K562 (cell line): ENCODE measurements at regions not wholly inside any gene's neighbourhood (a gene's known extent, or its start where the extent isn't known, plus 50 kb on each side); places are given as distances from the start of the nearest gene placed in this dataset.

Source experiments
- EHMT2 ChIP-seq: fragments of 450-650 bp; IDR thresholded peaks from 2 replicates; pipeline ENCODE4 v1.6.1; 2018; ENCODE audit warnings: antibody characterized with exemption
- GATA2 ChIP-seq: sonication (generic); formaldehyde crosslinking; IDR thresholded peaks from 2 replicates; pipeline ENCODE4 v1.4.0; 2020; ENCODE audit warnings: mild to moderate bottlenecking, missing genetic modification reagents
- GMEB1 ChIP-seq: fragments of 250-450 bp; sonication (Bioruptor Pico); IDR thresholded peaks from 2 replicates; pipeline ENCODE4 v1.4.0; 2020; ENCODE audit warnings: mild to moderate bottlenecking
- JUND ChIP-seq, 2 experiments: IDR thresholded peaks; 2 replicates in 1 of 2; 3 replicates in 1 of 2; pipeline ENCODE4 v1.6.1; 2011; ENCODE audit warnings: borderline replicate concordance in 2 of 2, low read depth in 2 of 2, low read length in 2 of 2, improper control_type of control experiment in 1 of 2, missing biosample characterization in 1 of 2, missing genetic modification characterization in 1 of 2, missing genetic modification reagents in 1 of 2
- NR2C2 ChIP-seq, 2 experiments: fragments of 200-800 bp in 1 of 2; sonication (Bioruptor generic) in 1 of 2; sonication (generic) in 1 of 2; formaldehyde crosslinking in 1 of 2; IDR thresholded peaks; 2 replicates each; pipeline versions ENCODE4 v1.6.1 to v1.8.0; 2016 to 2022; ENCODE audit warnings: mild to moderate bottlenecking in 1 of 2, missing compliant biosample characterization in 1 of 2, missing genetic modification characterization in 1 of 2, missing genetic modification reagents in 1 of 2
- NR4A1 ChIP-seq, 2 experiments: fragments of 250-450 bp in 1 of 2; fragments of 450-650 bp in 1 of 2; sonication (Bioruptor Pico) in 1 of 2; IDR thresholded peaks; 2 replicates each; pipeline versions ENCODE4 v1.4.0 to v1.6.1; 2016 to 2020; ENCODE audit warnings: mild to moderate bottlenecking in 2 of 2, missing compliant biosample characterization in 1 of 2, missing genetic modification characterization in 1 of 2, moderate library complexity in 1 of 2
- SOX6 ChIP-seq: fragments of 450-650 bp; IDR thresholded peaks from 2 replicates; pipeline ENCODE4 v1.6.1; 2014; ENCODE audit warnings: mild to moderate bottlenecking
- TCFL5 ChIP-seq: fragments of 250-450 bp; sonication (Bioruptor Pico); conservative IDR thresholded peaks from 2 replicates; pipeline ENCODE4 v1.6.1; 2021; ENCODE audit warnings: mild to moderate bottlenecking, moderate library complexity, matching md5 sums
- ZBTB1 ChIP-seq: sonication (generic); formaldehyde crosslinking; IDR thresholded peaks from 2 replicates; pipeline ENCODE4 v1.8.1; 2023; ENCODE audit warnings: missing genetic modification reagents, low read depth, mild to moderate bottlenecking, borderline replicate concordance
- ZNF175 ChIP-seq: fragments of 200-800 bp; sonication (Bioruptor generic); IDR thresholded peaks from 2 replicates; pipeline ENCODE4 v1.6.1; 2016; ENCODE audit warnings: low read depth, mild to moderate bottlenecking, missing genetic modification characterization, missing compliant biosample characterization
- ZNF644 ChIP-seq: fragments of 200-800 bp; sonication (Bioruptor generic); IDR thresholded peaks from 2 replicates; pipeline ENCODE4 v1.6.1; 2016; ENCODE audit warnings: low read depth, missing genetic modification characterization, missing compliant biosample characterization
- TF ChIP-seq, protein P1 (sequence below), 2 experiments: fragments of 450-650 bp; IDR thresholded peaks; 2 replicates each; pipeline ENCODE4 v1.6.1; 2018; ENCODE audit warnings: mild to moderate bottlenecking in 2 of 2, low read depth in 1 of 2; ENCODE audit not compliant: partially characterized antibody in 2 of 2
- TF ChIP-seq, protein P2 (sequence below): fragments of 250-450 bp; sonication (Bioruptor Pico); IDR thresholded peaks from 2 replicates; pipeline ENCODE4 v1.4.0; 2020; ENCODE audit warnings: mild to moderate bottlenecking, moderate library complexity

GRCh38 chr6:19999319-20000191 lies 162.4 kb downstream of the ID4 start (continued):
- TF ChIP-seq, protein P1, sequence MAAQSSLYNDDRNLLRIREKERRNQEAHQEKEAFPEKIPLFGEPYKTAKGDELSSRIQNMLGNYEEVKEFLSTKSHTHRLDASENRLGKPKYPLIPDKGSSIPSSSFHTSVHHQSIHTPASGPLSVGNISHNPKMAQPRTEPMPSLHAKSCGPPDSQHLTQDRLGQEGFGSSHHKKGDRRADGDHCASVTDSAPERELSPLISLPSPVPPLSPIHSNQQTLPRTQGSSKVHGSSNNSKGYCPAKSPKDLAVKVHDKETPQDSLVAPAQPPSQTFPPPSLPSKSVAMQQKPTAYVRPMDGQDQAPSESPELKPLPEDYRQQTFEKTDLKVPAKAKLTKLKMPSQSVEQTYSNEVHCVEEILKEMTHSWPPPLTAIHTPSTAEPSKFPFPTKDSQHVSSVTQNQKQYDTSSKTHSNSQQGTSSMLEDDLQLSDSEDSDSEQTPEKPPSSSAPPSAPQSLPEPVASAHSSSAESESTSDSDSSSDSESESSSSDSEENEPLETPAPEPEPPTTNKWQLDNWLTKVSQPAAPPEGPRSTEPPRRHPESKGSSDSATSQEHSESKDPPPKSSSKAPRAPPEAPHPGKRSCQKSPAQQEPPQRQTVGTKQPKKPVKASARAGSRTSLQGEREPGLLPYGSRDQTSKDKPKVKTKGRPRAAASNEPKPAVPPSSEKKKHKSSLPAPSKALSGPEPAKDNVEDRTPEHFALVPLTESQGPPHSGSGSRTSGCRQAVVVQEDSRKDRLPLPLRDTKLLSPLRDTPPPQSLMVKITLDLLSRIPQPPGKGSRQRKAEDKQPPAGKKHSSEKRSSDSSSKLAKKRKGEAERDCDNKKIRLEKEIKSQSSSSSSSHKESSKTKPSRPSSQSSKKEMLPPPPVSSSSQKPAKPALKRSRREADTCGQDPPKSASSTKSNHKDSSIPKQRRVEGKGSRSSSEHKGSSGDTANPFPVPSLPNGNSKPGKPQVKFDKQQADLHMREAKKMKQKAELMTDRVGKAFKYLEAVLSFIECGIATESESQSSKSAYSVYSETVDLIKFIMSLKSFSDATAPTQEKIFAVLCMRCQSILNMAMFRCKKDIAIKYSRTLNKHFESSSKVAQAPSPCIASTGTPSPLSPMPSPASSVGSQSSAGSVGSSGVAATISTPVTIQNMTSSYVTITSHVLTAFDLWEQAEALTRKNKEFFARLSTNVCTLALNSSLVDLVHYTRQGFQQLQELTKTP (IDR thresholded peaks at IDR 0.05; ENCODE audit: low read depth in 1 of 2, partially characterized antibody in 2 of 2) = peak in 1 of 2 experiments; percentile 84
- TF ChIP-seq, protein P2, sequence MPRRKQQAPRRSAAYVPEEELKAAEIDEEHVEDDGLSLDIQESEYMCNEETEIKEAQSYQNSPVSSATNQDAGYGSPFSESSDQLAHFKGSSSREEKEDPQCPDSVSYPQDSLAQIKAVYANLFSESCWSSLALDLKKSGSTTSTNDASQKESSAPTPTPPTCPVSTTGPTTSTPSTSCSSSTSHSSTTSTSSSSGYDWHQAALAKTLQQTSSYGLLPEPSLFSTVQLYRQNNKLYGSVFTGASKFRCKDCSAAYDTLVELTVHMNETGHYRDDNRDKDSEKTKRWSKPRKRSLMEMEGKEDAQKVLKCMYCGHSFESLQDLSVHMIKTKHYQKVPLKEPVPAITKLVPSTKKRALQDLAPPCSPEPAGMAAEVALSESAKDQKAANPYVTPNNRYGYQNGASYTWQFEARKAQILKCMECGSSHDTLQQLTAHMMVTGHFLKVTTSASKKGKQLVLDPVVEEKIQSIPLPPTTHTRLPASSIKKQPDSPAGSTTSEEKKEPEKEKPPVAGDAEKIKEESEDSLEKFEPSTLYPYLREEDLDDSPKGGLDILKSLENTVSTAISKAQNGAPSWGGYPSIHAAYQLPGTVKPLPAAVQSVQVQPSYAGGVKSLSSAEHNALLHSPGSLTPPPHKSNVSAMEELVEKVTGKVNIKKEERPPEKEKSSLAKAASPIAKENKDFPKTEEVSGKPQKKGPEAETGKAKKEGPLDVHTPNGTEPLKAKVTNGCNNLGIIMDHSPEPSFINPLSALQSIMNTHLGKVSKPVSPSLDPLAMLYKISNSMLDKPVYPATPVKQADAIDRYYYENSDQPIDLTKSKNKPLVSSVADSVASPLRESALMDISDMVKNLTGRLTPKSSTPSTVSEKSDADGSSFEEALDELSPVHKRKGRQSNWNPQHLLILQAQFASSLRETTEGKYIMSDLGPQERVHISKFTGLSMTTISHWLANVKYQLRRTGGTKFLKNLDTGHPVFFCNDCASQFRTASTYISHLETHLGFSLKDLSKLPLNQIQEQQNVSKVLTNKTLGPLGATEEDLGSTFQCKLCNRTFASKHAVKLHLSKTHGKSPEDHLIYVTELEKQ (CRISPR knock-in tag) = no peak
- TF ChIP-seq ZNF175 (CRISPR knock-in tag) = peak; percentile 77; the same call in 1 of the 2 replicates
- no peak for TF ChIP-seq GATA2 (CRISPR knock-in tag)
- TF ChIP-seq GMEB1 (CRISPR knock-in tag) = peak; percentile 48; the same call in 1 of the 2 replicates
- no peak for TF ChIP-seq JUND (IDR thresholded peaks at IDR 0.05; ENCODE audit: borderline replicate concordance, low read depth, low read length)
- TF ChIP-seq JUND (tag; IDR thresholded peaks at IDR 0.05; ENCODE audit: borderline replicate concordance, low read depth, low read length) = peak; percentile 75; the same call in 2 of the 3 replicates
- 0 out of 2 replicates have a peak, but pooled peaks have one; percentile 39 for TF ChIP-seq TCFL5
- peak; percentile 95 for TF ChIP-seq ZNF644 (tag)
- peak; percentile 100 for TF ChIP-seq EHMT2
- TF ChIP-seq NR4A1 (CRISPR knock-in tag; IDR thresholded peaks at IDR 0.05) = peak; percentile 50; the same call in 1 of the 2 replicates
- TF ChIP-seq NR4A1 (tag; IDR thresholded peaks at IDR 0.05) = no peak
- no peak for TF ChIP-seq NR2C2 (CRISPR knock-in tag; IDR thresholded peaks at IDR 0.05)
- TF ChIP-seq NR2C2 (tag; IDR thresholded peaks at IDR 0.05) = peak; percentile 43; the same call in 1 of the 2 replicates
- no peak for TF ChIP-seq ZBTB1 (CRISPR knock-in tag)
- TF ChIP-seq SOX6 = peak; percentile 25; the same call in 1 of the 2 replicates
